Suprapubic skin (tissue), 3 donors: ENCODE measurements at regions not wholly inside any gene's neighbourhood (a gene's known extent, or its start where the extent isn't known, plus 50 kb on each side); places are given as distances from the start of the nearest gene placed in this dataset.

Experiments used
- CTCF ChIP-seq, 2 donors: fragments of 200-600 bp in 1 of 2; fragments of 450-650 bp in 1 of 2; sonication (generic) in 1 of 2; IDR thresholded peaks; one replicate each; pipeline ENCODE4 v1.5.1; 2016 to 2019; ENCODE audit warnings: antibody characterized with exemption in 2 of 2, mild to moderate bottlenecking in 1 of 2, moderate library complexity in 1 of 2
- EP300 ChIP-seq: sonication (generic); formaldehyde crosslinking; IDR thresholded peaks from one replicate; pipeline ENCODE4 v1.6.1; 2017; ENCODE audit warnings: antibody characterized with exemption

- TF ChIP-seq CTCF (IDR thresholded peaks at IDR 0.05) (no peak), EP300 (no peak)
These were observed 87.2 kb upstream of the NEURL1B start for GRCh38 chr5:172553903-172554302.
